H7 (cell line): ENCODE measurements at regions not wholly inside any gene's neighbourhood (a gene's known extent, or its start where the extent isn't known, plus 50 kb on each side); places are given as distances from the start of the nearest gene placed in this dataset.

Source experiments
- DNase-seq: peaks from one replicate; pipeline ENCODE4 v3.0.0; 2012
- H3K27me3 ChIP-seq: 2 replicates; pipeline ENCODE4 v1.6.0; 2011; ENCODE audit warnings: mild to moderate bottlenecking, low read length; ENCODE audit not compliant: control insufficient read depth, insufficient read depth
- H3K36me3 ChIP-seq: replicated peaks from 2 replicates; pipeline ENCODE4 v1.5.1; 2011; ENCODE audit warnings: low read length; ENCODE audit not compliant: control insufficient read depth, insufficient read depth
- H3K4me3 ChIP-seq: 2 replicates; pipeline ENCODE4 v1.5.1; 2011; ENCODE audit warnings: low read depth, mild to moderate bottlenecking, control low read depth, low read length, moderate library complexity; ENCODE audit not compliant: insufficient read depth

- DNase-seq, result no peak
- Histone ChIP-seq H3K36me3 (no peaks in the 10 kb centered on the region), H3K27me3 (no peaks in the 10 kb centered on the region), H3K4me3 (no peak overlapping the region)
Measured at GRCh38 chr2:83951378-83951947, 507.6 kb downstream of the SUCLG1 start.

GRCh38 chr2:83949361-83949760, 509.7 kb downstream of the SUCLG1 start:
- no peak for DNase-seq
- Histone ChIP-seq H3K36me3 (no peaks in the 10 kb centered on the region), H3K27me3 (no peaks in the 10 kb centered on the region), H3K4me3 (no peak overlapping the region)

- Histone ChIP-seq H3K27me3 (peaks cover 2% of the 10 kb centered on the region; the same call in 1 of the 2 replicates), H3K4me3 (no peak overlapping the region), H3K36me3 (no peaks in the 10 kb centered on the region)
- DNase-seq, result peak; percentile 21
Measured at GRCh38 chr2:83944191-83944590, 514.9 kb downstream of the SUCLG1 start.

- Histone ChIP-seq H3K27me3 (peaks cover 2% of the 10 kb centered on the region; the same call in 1 of the 2 replicates), H3K4me3 (no peak overlapping the region), H3K36me3 (no peaks in the 10 kb centered on the region)
- DNase-seq, result no peak
Measured at GRCh38 chr2:83943265-83943664, 515.8 kb downstream of the SUCLG1 start.

GRCh38 chr2:83941886-83942285, 517.2 kb downstream of the SUCLG1 start:
- Histone ChIP-seq H3K36me3 (no peaks in the 10 kb centered on the region), H3K27me3 (peaks cover 2% of the 10 kb centered on the region; the same call in 1 of the 2 replicates), H3K4me3 (no peak overlapping the region)
- DNase-seq, result no peak

- DNase-seq, result no peak
- no peaks in the 10 kb centered on the region for H3K27me3 ChIP-seq
- H3K4me3 ChIP-seq, result no peak overlapping the region
- H3K36me3 ChIP-seq, result no peaks in the 10 kb centered on the region
Measured at GRCh38 chr2:83933749-83934148, 525.3 kb downstream of the SUCLG1 start.

GRCh38 chr2:83923531-83923930, 535.5 kb downstream of the SUCLG1 start:
- Histone ChIP-seq H3K4me3 (no peak overlapping the region), H3K36me3 (no peaks in the 10 kb centered on the region), H3K27me3 (no peaks in the 10 kb centered on the region)
- DNase-seq, result no peak

- H3K4me3 ChIP-seq, result no peak overlapping the region
- no peak for DNase-seq
- H3K27me3 ChIP-seq, result no peaks in the 10 kb centered on the region
- H3K36me3 ChIP-seq, result no peaks in the 10 kb centered on the region
Measured at GRCh38 chr2:83916559-83916958, 542.5 kb downstream of the SUCLG1 start.

- H3K4me3 ChIP-seq, result no peak overlapping the region
- no peaks in the 10 kb centered on the region for H3K36me3 ChIP-seq
- no peaks in the 10 kb centered on the region for H3K27me3 ChIP-seq
- no peak for DNase-seq
Measured at GRCh38 chr2:83915381-83915780, 543.7 kb downstream of the SUCLG1 start.

- no peaks in the 10 kb centered on the region for H3K27me3 ChIP-seq
- no peaks in the 10 kb centered on the region for H3K36me3 ChIP-seq
- H3K4me3 ChIP-seq, result no peak overlapping the region
- DNase-seq, result no peak
Measured at GRCh38 chr2:83908750-83909149, 550.3 kb downstream of the SUCLG1 start.

- no peak for DNase-seq
- H3K27me3 ChIP-seq, result no peaks in the 10 kb centered on the region
- no peaks in the 10 kb centered on the region for H3K36me3 ChIP-seq
- H3K4me3 ChIP-seq, result no peak overlapping the region
Measured at GRCh38 chr2:83901317-83901716, 557.8 kb downstream of the SUCLG1 start.

GRCh38 chr2:83900862-83901261, 558.2 kb downstream of the SUCLG1 start:
- Histone ChIP-seq H3K4me3 (no peak overlapping the region), H3K36me3 (no peaks in the 10 kb centered on the region), H3K27me3 (no peaks in the 10 kb centered on the region)
- no peak for DNase-seq

- Histone ChIP-seq H3K4me3 (no peak overlapping the region), H3K27me3 (no peaks in the 10 kb centered on the region), H3K36me3 (no peaks in the 10 kb centered on the region)
- no peak for DNase-seq
Measured at GRCh38 chr2:83899271-83899670, 559.8 kb downstream of the SUCLG1 start.

- Histone ChIP-seq H3K4me3 (no peak overlapping the region), H3K36me3 (no peaks in the 10 kb centered on the region), H3K27me3 (no peaks in the 10 kb centered on the region; the same call in 1 of the 2 replicates)
- no peak for DNase-seq
Measured at GRCh38 chr2:83894976-83895375, 564.1 kb downstream of the SUCLG1 start.

- no peak overlapping the region for H3K4me3 ChIP-seq
- no peaks in the 10 kb centered on the region for H3K27me3 ChIP-seq
- DNase-seq, result no peak
- H3K36me3 ChIP-seq, result no peaks in the 10 kb centered on the region
Measured at GRCh38 chr2:83887757-83888156, 571.3 kb downstream of the SUCLG1 start.

- DNase-seq, result no peak
Measured at GRCh38 chr2:83879127-83879526, 580.0 kb downstream of the SUCLG1 start.

More at GRCh38 chr2:83879127-83879526, 580.0 kb downstream of the SUCLG1 start:
- Histone ChIP-seq H3K4me3 (no peak overlapping the region), H3K36me3 (no peaks in the 10 kb centered on the region), H3K27me3 (no peaks in the 10 kb centered on the region)
